ENCODE measurements at regions not wholly inside any gene's neighbourhood (a gene's known extent, or its start where the extent isn't known, plus 50 kb on each side); places are given as distances from the start of the nearest gene placed in this dataset.
"Not testable (repeated sequence)": the region's sequence is repeated elsewhere in the genome, so short reads cannot be mapped to it uniquely, and the experiment has no call there.

GRCh38 chr13:79853251-79853650, 372.3 kb downstream of the NDFIP2 start:
- no peak for DNase-seq

- DNase-seq = no peak
Observed at GRCh38 chr13:79851318-79851717, 370.4 kb downstream of the NDFIP2 start.

- no peak for DNase-seq
Observed at GRCh38 chr13:79847882-79848592, 367.1 kb downstream of the NDFIP2 start.

DNA sequence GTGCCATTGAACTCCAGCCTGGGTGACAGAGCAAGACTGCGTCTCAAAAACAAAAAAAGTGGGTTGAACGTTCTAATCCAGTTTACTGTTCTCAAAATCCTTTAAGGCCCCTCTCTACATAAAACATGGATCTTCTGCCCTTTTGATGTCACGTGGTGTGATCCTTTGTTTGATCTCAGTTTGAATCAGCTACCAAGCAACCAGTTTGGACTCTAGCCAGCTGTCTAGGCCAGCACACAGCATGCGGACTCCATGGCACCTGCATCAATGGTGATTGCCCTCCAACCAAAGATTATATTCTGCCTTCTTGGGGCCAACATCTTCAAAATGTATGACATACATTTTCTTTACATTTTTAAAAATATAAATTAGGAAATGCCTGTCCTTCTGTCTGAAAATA, 365.4 kb downstream of the NDFIP2 start:
- no peak for DNase-seq

- DNase-seq = no peak
Observed at GRCh38 chr13:79837741-79838450, 356.9 kb downstream of the NDFIP2 start.

DNA sequence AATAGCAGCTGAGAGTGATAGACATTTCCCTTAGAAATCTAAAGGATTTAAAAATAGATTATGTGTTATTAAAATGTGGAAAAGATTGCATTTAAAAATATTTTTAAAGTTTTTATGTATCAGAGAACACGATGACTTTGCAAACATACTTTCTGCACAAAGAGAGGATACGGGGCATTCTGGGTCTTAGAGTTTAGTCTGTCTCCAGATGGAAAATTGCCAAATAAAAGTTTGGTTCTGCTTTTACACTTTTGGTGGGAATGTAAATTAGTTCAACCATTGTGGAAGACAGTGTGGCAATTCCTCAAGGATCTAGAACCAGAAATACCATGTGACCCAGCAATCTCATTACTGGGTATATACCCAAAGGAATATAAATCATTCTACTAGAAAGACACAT, 355.2 kb downstream of the NDFIP2 start:
- not testable (repeated sequence) for DNase-seq

DNA sequence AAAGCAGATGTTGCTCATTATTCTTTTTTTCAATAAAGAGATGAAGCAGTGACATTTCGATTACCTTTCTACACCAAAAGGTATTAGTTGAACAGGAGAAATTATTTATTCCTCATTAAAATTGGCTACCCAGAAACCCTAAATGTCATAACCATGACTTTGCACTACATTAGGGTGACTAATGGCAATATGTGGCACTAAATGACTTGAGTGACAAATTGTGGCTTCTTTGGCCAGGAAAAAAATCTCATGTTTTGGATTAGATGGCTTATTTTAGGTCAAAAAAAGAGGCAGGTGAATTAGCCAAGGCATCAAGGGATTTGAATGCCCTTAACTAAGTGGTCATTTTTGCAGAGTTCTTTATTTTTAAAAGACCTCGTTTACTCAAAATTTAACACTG, 353.9 kb downstream of the NDFIP2 start:
- DNase-seq = no peak

GRCh38 chr13:79833991-79834390, 353.0 kb downstream of the NDFIP2 start:
- no peak for DNase-seq

DNA sequence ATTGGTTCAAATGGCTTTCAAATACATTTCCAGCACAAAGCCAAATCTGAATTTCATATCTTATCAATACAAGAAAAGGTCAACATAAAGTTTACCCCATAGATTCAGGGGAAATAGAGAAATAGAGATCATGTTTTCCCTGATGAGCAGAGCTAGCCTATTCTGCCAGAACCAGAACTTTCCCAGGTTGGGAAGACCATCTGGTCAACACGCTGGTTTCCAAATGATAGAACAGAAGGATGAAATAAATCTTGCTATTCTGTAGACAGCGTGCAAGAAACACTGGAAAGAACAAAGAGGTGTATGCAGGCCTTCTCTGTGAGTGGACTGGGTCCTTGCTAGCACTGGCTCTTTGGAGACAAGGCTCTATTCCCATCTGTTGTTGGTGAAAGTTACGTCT, 350.6 kb downstream of the NDFIP2 start:
- no peak for DNase-seq

GRCh38 chr13:79830945-79831344, 350.0 kb downstream of the NDFIP2 start:
- no peak for DNase-seq

DNA sequence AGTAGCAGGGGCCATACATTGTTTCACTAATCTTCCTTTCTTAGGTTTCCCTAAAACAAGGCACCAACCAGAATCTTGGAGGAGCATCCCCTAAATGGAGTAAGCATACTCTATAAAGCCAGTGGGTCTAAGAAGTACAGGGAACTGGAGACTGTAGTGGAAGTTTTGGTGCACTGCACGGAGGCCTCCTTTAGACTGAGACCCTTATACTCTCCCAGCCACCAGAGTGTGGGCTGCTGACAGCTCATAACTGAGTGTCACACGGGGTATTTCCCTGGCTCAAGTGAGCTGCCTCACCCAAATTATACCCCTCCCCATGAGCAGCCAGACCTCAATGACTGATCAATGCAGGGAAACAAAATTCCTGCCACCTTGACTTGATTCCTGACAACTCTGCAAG, 349.5 kb downstream of the NDFIP2 start:
- no peak for DNase-seq

GRCh38 chr13:79829880-79830279, 348.9 kb downstream of the NDFIP2 start:
- no peak for DNase-seq

GRCh38 chr13:79825959-79826358, 345.0 kb downstream of the NDFIP2 start:
- no peak for DNase-seq

DNA sequence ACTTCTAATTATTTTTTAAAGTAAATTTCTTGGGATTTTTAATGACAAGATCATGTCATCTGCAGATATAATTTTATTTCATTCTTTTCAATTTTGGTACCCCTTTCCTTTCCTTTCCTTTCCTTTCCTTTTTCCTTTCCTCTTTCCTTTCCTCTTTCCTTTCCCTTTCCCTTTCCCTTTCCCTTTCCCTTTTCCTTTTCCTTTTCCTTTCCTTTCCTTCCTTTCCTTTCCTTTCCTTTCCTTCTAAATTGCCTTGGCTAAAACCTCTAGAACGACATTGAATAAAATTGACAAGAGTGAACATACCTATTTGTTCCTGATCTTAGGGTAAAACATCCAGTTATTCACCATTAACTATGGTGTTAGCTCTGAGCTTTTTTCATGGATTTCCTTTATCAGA, 334.1 kb downstream of the NDFIP2 start:
- DNase-seq = no peak

GRCh38 chr13:79812070-79812850, 331.3 kb downstream of the NDFIP2 start:
- no peak for DNase-seq

DNA sequence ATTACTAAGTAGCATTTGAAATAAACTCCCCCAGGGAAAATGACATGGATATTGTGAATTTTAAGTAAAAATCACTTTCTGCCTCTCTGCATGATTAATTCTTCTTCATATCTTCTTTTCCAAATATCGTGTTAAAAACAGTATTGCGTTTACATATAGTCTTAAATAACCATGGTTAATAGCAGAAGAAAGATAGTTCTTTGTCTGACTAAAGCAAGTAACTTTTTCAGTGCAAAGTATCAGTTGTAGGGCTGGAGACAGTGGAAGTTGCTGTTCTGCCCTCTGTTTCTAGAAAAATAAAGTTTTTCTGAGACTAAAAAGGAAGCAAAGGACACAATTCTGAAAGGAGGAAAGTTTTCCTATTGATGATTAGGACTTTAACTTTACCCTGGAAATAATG, 330.2 kb downstream of the NDFIP2 start:
- no peak for DNase-seq

- no peak for DNase-seq
Observed at GRCh38 chr13:79810669-79811068, 329.7 kb downstream of the NDFIP2 start.

DNA sequence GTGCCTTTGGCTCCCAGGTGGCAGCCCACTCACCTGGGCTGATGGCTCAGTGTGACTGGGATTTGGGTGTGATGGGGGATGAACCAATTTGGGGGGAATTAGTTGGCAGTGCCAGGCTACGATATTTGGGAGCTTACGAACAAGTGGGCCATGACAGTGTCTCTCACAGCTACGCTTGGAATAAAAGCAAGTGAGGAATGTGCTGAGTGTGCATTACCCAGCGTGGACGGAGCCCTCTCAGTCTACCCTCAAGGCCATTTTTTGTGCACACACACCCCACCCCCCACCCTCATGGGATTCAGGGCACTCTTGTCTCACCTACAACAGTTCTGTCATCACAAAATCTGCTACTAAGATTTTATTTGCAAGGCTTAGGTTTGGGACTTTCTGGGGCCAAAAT, 329.1 kb downstream of the NDFIP2 start:
- DNase-seq = no peak

- no peak for DNase-seq
Observed at GRCh38 chr13:79808475-79808874, 327.5 kb downstream of the NDFIP2 start.

GRCh38 chr13:79807554-79807953, 326.6 kb downstream of the NDFIP2 start:
- DNase-seq = no peak

- DNase-seq = no peak
Observed at GRCh38 chr13:79806821-79807220, 325.9 kb downstream of the NDFIP2 start.

- DNase-seq = no peak
Observed at GRCh38 chr13:79805317-79805716, 324.4 kb downstream of the NDFIP2 start.

- DNase-seq = no peak
Observed at GRCh38 chr13:79803989-79804388, 323.0 kb downstream of the NDFIP2 start.

- DNase-seq = no peak
Observed at GRCh38 chr13:79803296-79803695, 322.3 kb downstream of the NDFIP2 start.
